Endothelial cell of umbilical vein (primary cell): ENCODE measurements at regions not wholly inside any gene's neighbourhood (a gene's known extent, or its start where the extent isn't known, plus 50 kb on each side); places are given as distances from the start of the nearest gene placed in this dataset.

Experiments used
- BruUV-seq: library from RNA; stranded (reverse); fragments of 400-500 nt; replicated peaks from 2 replicates; lab custom pipeline; 2021; lab: Mats Ljungman, UMichigan
- CTCF ChIA-PET: fragments of 300-600, 350-600 bp; sonication (Branson Sonifier 250); formaldehyde crosslinking; loops from one replicate; lab custom pipeline; 2021; ENCODE audit warnings: antibody characterized with exemption, inconsistent platforms; lab: Charles Lee
- POLR2A ChIA-PET: fragments of 300-600, 350-600 bp; sonication (Branson Sonifier 250); formaldehyde crosslinking; loops from one replicate; lab custom pipeline; 2021; ENCODE audit warnings: antibody characterized with exemption, inconsistent platforms; lab: Charles Lee
- DNase-seq: peaks from one replicate; pipeline ENCODE4 v3.0.0-alpha.2; 2011; ENCODE audit warnings: low read depth, low spot score
- FAIRE-seq: peaks from 2 replicates; lab custom pipeline; 2011; peaks lifted over from hg19 to GRCh38; lab: Jason Lieb, UNC
- H2AFZ ChIP-seq: 2 replicates; pipeline ENCODE4 v1.6.0; 2012; ENCODE audit warnings: low read depth, low read length, control low read depth, inconsistent platforms
- H3K27ac ChIP-seq: 2 replicates; pipeline ENCODE4 v1.5.1; 2011; ENCODE audit warnings: low read depth, mild to moderate bottlenecking, control low read depth, low read length, moderate library complexity; ENCODE audit not compliant: insufficient read depth
- H3K27me3 ChIP-seq, 2 experiments: 2 replicates each; pipeline versions ENCODE4 v1.6.0 to v1.6.1; 2011; ENCODE audit warnings: low read length in 2 of 2, mixed read lengths in 1 of 2; ENCODE audit not compliant: control insufficient read depth in 2 of 2, insufficient read depth in 2 of 2
- H3K36me3 ChIP-seq, 2 experiments: 2 replicates in 1 of 2; 3 replicates in 1 of 2; pipeline ENCODE4 v1.5.1; 2011; ENCODE audit warnings: low read length in 2 of 2, mild to moderate bottlenecking in 1 of 2, moderate library complexity in 1 of 2; ENCODE audit not compliant: control insufficient read depth in 2 of 2, insufficient read depth in 2 of 2; ENCODE audit errors: extremely low read depth in 1 of 2
- H3K4me1 ChIP-seq: 3 replicates; pipeline ENCODE4 v1.5.1; 2011; ENCODE audit warnings: mild to moderate bottlenecking, low read length; ENCODE audit not compliant: control insufficient read depth, insufficient read depth; ENCODE audit errors: extremely low read depth
- H3K4me2 ChIP-seq: 2 replicates; pipeline ENCODE4 v1.6.1; 2011; ENCODE audit warnings: low read length, control low read depth, mixed read lengths; ENCODE audit not compliant: insufficient read depth
- H3K4me3 ChIP-seq, 3 experiments: fragments of 200-600 bp in 1 of 3; sonication (generic), shearing (Covaris generic) in 1 of 3; replicated peaks in 1 of 3; 2 replicates each; pipeline ENCODE4 v1.5.1; 2011 to 2016; ENCODE audit warnings: control low read depth in 3 of 3, low read length in 3 of 3, mild to moderate bottlenecking in 2 of 3, inconsistent platforms in 1 of 3, low read depth in 1 of 3, moderate library complexity in 1 of 3; ENCODE audit not compliant: insufficient read depth in 1 of 3
- H3K79me2 ChIP-seq: 2 replicates; pipeline ENCODE4 v1.6.0; 2012; ENCODE audit warnings: low read length, inconsistent platforms; ENCODE audit not compliant: control insufficient read depth, insufficient read depth
- H3K9ac ChIP-seq: replicated peaks from 2 replicates; pipeline ENCODE3; 2011; ENCODE audit warnings: low read length, control low read depth; ENCODE audit not compliant: insufficient read depth; ENCODE audit errors: extremely low read depth
- H3K9me1 ChIP-seq: replicated peaks from 3 replicates; pipeline ENCODE4 v1.6.0; 2011; ENCODE audit warnings: mild to moderate bottlenecking, low read length; ENCODE audit not compliant: control insufficient read depth, insufficient read depth; ENCODE audit errors: extremely low read depth
- H3K9me3 ChIP-seq: replicated peaks from 2 replicates; pipeline ENCODE4 v1.5.1; 2012; ENCODE audit warnings: low read length, inconsistent platforms; ENCODE audit not compliant: control insufficient read depth, insufficient read depth
- H4K20me1 ChIP-seq: replicated peaks from 2 replicates; pipeline ENCODE3; 2011; ENCODE audit warnings: mild to moderate bottlenecking, low read length; ENCODE audit not compliant: control insufficient read depth, insufficient read depth; ENCODE audit errors: extremely low read depth
- CTCF ChIP-seq, 2 donors: IDR thresholded peaks; 1 replicate in 1 of 2; 2 replicates in 1 of 2; pipeline ENCODE4 v1.5.1; 2011; ENCODE audit warnings: low read length in 2 of 2, mild to moderate bottlenecking in 2 of 2, moderate library complexity in 2 of 2, control low read depth in 1 of 2, inconsistent platforms in 1 of 2, low read depth in 1 of 2; ENCODE audit not compliant: insufficient read depth in 1 of 2; ENCODE audit errors: extremely low read depth in 1 of 2
- EZH2 ChIP-seq: IDR thresholded peaks from 2 replicates; pipeline ENCODE4 v1.6.1; 2012; ENCODE audit warnings: borderline replicate concordance, low read depth, mild to moderate bottlenecking, moderate library complexity, low read length, inconsistent platforms; ENCODE audit not compliant: severe bottlenecking
- FOS ChIP-seq: IDR thresholded peaks from 2 replicates; pipeline ENCODE4 v1.6.1; 2011; ENCODE audit warnings: mild to moderate bottlenecking, low read length, moderate library complexity, borderline replicate concordance; ENCODE audit not compliant: insufficient read depth
- GATA2 ChIP-seq: IDR thresholded peaks from 2 replicates; pipeline ENCODE4 v1.7.0; 2011; ENCODE audit warnings: low read depth, mild to moderate bottlenecking, moderate library complexity, mixed read lengths, low read length; ENCODE audit not compliant: insufficient read length, insufficient read depth
- JUN ChIP-seq: IDR thresholded peaks from 2 replicates; pipeline ENCODE4 v1.6.1; 2011; ENCODE audit warnings: borderline replicate concordance, low read depth; ENCODE audit not compliant: insufficient read length, insufficient read depth
- MAX ChIP-seq: IDR thresholded peaks from 2 replicates; pipeline ENCODE4 v1.6.1; 2011; ENCODE audit not compliant: insufficient read depth, insufficient read length
- MYC ChIP-seq: IDR thresholded peaks from one replicate; pipeline ENCODE4 v1.6.1; 2011; ENCODE audit warnings: mild to moderate bottlenecking, low read depth, low read length
- POLR2A ChIP-seq: IDR thresholded peaks from 2 replicates; pipeline ENCODE4 v1.6.1; 2012; ENCODE audit warnings: low read depth, mild to moderate bottlenecking, control low read depth, low read length
- POLR2AphosphoS5 ChIP-seq: IDR thresholded peaks from 2 replicates; pipeline ENCODE4 v1.6.1; 2012; ENCODE audit warnings: low read depth, mild to moderate bottlenecking, control low read depth, low read length, moderate library complexity; ENCODE audit not compliant: insufficient read depth
- dilution Hi-C: fragments of 300-500 bp; cut with MboI; formaldehyde crosslinking; loops from one replicate; pipeline ENCODE4 v1.15.0; 2019; ENCODE audit warnings: low sequenced_read_pairs; ENCODE audit not compliant: extremely low pct_ligation_motif_present
- intact Hi-C: fragments of 100-400 bp; cut with micrococcal nuclease; formaldehyde crosslinking; loops from one replicate; pipeline ENCODE4 v1.10.0; 2022

- Histone ChIP-seq H3K27ac (no peak overlapping the region), H3K79me2 (no peaks in the 10 kb centered on the region), H3K27me3 (no peaks in the 10 kb centered on the region), H3K9me3 (no peaks in the 10 kb centered on the region), H3K4me2 (no peak overlapping the region), H4K20me1 (no peaks in the 10 kb centered on the region), H3K4me3 (no peak overlapping the region), H3K36me3 (no peaks in the 10 kb centered on the region), H3K9me1 (no peaks in the 10 kb centered on the region), H3K4me1 (no peaks in the 10 kb centered on the region), H2AFZ (no peak overlapping the region), H3K9ac (no peak overlapping the region)
- ChIA-PET POLR2A (no interaction called here), CTCF (no interaction called here)
- TF ChIP-seq MAX, result no peak
- no peak for TF ChIP-seq GATA2
- TF ChIP-seq POLR2AphosphoS5, result no peak
- TF ChIP-seq POLR2A, result no peak
- no TSS peak for BruUV-seq
- DNase-seq, result no peak
- intact Hi-C loops (no loop called here), dilution Hi-C loops (no loop called here)
- no peak for FAIRE-seq
Observed at GRCh38 chr6:870096-870495, 177.2 kb upstream of the EXOC2 start.

GRCh38 chr6:868201-868600 is 175.3 kb upstream of the EXOC2 start:
- Histone ChIP-seq H3K9me1 (no peaks in the 10 kb centered on the region), H3K9me3 (no peaks in the 10 kb centered on the region), H3K9ac (no peak overlapping the region), H3K27ac (no peak overlapping the region), H3K4me1 (no peaks in the 10 kb centered on the region), H4K20me1 (no peaks in the 10 kb centered on the region), H3K36me3 (no peaks in the 10 kb centered on the region), H3K27me3 (no peaks in the 10 kb centered on the region), H3K79me2 (no peaks in the 10 kb centered on the region), H3K4me3 (no peak overlapping the region), H2AFZ (no peak overlapping the region), H3K4me2 (no peak overlapping the region)
- DNase-seq (no peak), FAIRE-seq (no peak)
- no TSS peak for BruUV-seq
- TF ChIP-seq EZH2 (no peak), CTCF (IDR thresholded peaks at IDR 0.05; ENCODE audit: extremely low read depth in 1 of 2, insufficient read depth in 1 of 2, low read depth in 1 of 2, low read length in 2 of 2) (no peak), MYC (no peak), POLR2A (no peak), JUN (no peak), GATA2 (no peak), MAX (no peak), POLR2AphosphoS5 (no peak), FOS (no peak)
- intact Hi-C loops (no loop called here), dilution Hi-C loops (no loop called here)
- ChIA-PET CTCF (no interaction called here), POLR2A (no interaction called here)
